H9 (cell line): ENCODE measurements at regions not wholly inside any gene's neighbourhood (a gene's known extent, or its start where the extent isn't known, plus 50 kb on each side); places are given as distances from the start of the nearest gene placed in this dataset.

Experiments
- DNase-seq: peaks from one replicate; pipeline ENCODE4 v3.0.0-alpha.2; 2017
- H2AFZ ChIP-seq: one replicate; pipeline ENCODE4 v1.6.1; 2013; ENCODE audit warnings: mild to moderate bottlenecking, low read length, control low read depth, moderate library complexity
- H2AK5ac ChIP-seq: 2 replicates; pipeline ENCODE4 v1.6.1; 2013; ENCODE audit warnings: low read length, control low read depth, mixed read lengths; ENCODE audit not compliant: insufficient read length
- H2BK120ac ChIP-seq: one replicate; pipeline ENCODE4 v1.6.1; 2013; ENCODE audit warnings: low read depth, mild to moderate bottlenecking, low read length, control low read depth, inconsistent platforms; ENCODE audit not compliant: poor library complexity, severe bottlenecking
- H2BK12ac ChIP-seq: 2 replicates; pipeline ENCODE4 v1.6.1; 2013; ENCODE audit warnings: low read length, control low read depth, mixed read lengths, low read depth; ENCODE audit not compliant: insufficient read length
- H2BK15ac ChIP-seq: 2 replicates; pipeline ENCODE4 v1.6.1; 2013; ENCODE audit warnings: low read depth, low read length, control low read depth
- H2BK20ac ChIP-seq: one replicate; pipeline ENCODE4 v1.6.1; 2013; ENCODE audit warnings: low read depth, mild to moderate bottlenecking, low read length, control low read depth, inconsistent platforms; ENCODE audit not compliant: poor library complexity, severe bottlenecking
- H2BK5ac ChIP-seq: 2 replicates; pipeline ENCODE4 v1.6.1; 2013; ENCODE audit warnings: low read length, control low read depth, mixed read lengths; ENCODE audit not compliant: insufficient read length
- H3K14ac ChIP-seq: 2 replicates; pipeline ENCODE4 v1.6.1; 2013; ENCODE audit warnings: low read length, control low read depth; ENCODE audit not compliant: insufficient read depth
- H3K18ac ChIP-seq: 2 replicates; pipeline ENCODE4 v1.6.1; 2013; ENCODE audit warnings: low read depth, mild to moderate bottlenecking, mixed read lengths, low read length, control low read depth; ENCODE audit not compliant: insufficient read length
- H3K23ac ChIP-seq: 2 replicates; pipeline ENCODE4 v1.6.1; 2013; ENCODE audit warnings: low read length, control low read depth, mixed read lengths, low read depth; ENCODE audit not compliant: insufficient read length
- H3K23me2 ChIP-seq: 2 replicates; pipeline ENCODE4 v1.6.1; 2013; ENCODE audit warnings: low read depth, mild to moderate bottlenecking, mixed read lengths, low read length, control low read depth; ENCODE audit not compliant: insufficient read length, poor library complexity, severe bottlenecking
- H3K27ac ChIP-seq: 2 replicates; pipeline ENCODE4 v1.5.1; 2013; ENCODE audit warnings: low read length, control low read depth, mixed read lengths, low read depth; ENCODE audit not compliant: insufficient read length
- H3K27me3 ChIP-seq: 2 replicates; pipeline ENCODE4 v1.6.1; 2013; ENCODE audit warnings: low read length, control low read depth, inconsistent platforms; ENCODE audit not compliant: insufficient read depth
- H3K4ac ChIP-seq: 2 replicates; pipeline ENCODE4 v1.6.1; 2013; ENCODE audit warnings: low read depth, mild to moderate bottlenecking, control low read depth, inconsistent platforms, low read length, moderate library complexity
- H3K4me1 ChIP-seq: 2 replicates; pipeline ENCODE4 v1.6.1; 2013; ENCODE audit warnings: low read length, control low read depth, inconsistent platforms; ENCODE audit not compliant: insufficient read depth
- H3K4me2 ChIP-seq: 2 replicates; pipeline ENCODE4 v1.6.1; 2013; ENCODE audit warnings: low read length, control low read depth, mixed read lengths; ENCODE audit not compliant: insufficient read length, insufficient read depth
- H3K56ac ChIP-seq: 2 replicates; pipeline ENCODE4 v1.6.1; 2013; ENCODE audit warnings: low read depth, mild to moderate bottlenecking, mixed read lengths, low read length, control low read depth; ENCODE audit not compliant: insufficient read length
- H3K79me1 ChIP-seq: 2 replicates; pipeline ENCODE4 v1.6.1; 2013; ENCODE audit warnings: low read depth, mild to moderate bottlenecking, moderate library complexity, low read length, control low read depth, inconsistent platforms; ENCODE audit not compliant: insufficient read depth, poor library complexity, severe bottlenecking
- H3K79me2 ChIP-seq: 2 replicates; pipeline ENCODE4 v1.6.1; 2013; ENCODE audit warnings: low read length, control low read depth, inconsistent platforms; ENCODE audit not compliant: insufficient read depth
- H3K9ac ChIP-seq: 2 replicates; pipeline ENCODE4 v1.6.1; 2013; ENCODE audit warnings: low read length, control low read depth, mixed read lengths; ENCODE audit not compliant: insufficient read length; ENCODE audit errors: extremely low read depth
- H3K9me3 ChIP-seq: one replicate; pipeline ENCODE4 v1.6.1; 2013; ENCODE audit warnings: low read depth, low read length, inconsistent platforms; ENCODE audit not compliant: control insufficient read depth
- H3T11ph ChIP-seq: one replicate; pipeline ENCODE4 v1.6.1; 2013; ENCODE audit warnings: mild to moderate bottlenecking, low read length, control low read depth, inconsistent platforms
- H4K20me1 ChIP-seq: one replicate; pipeline ENCODE4 v1.6.1; 2013; ENCODE audit not compliant: control insufficient read depth, insufficient read length, insufficient read depth
- H4K5ac ChIP-seq: 2 replicates; pipeline ENCODE4 v1.6.1; 2013; ENCODE audit warnings: low read depth, mild to moderate bottlenecking, mixed read lengths, low read length, control low read depth; ENCODE audit not compliant: insufficient read length
- H4K8ac ChIP-seq: replicated peaks from 2 replicates; pipeline ENCODE4 v1.6.1; 2013; ENCODE audit warnings: low read length, control low read depth, mixed read lengths, low read depth; ENCODE audit not compliant: insufficient read length
- H4K91ac ChIP-seq: 2 replicates; pipeline ENCODE4 v1.6.1; 2013; ENCODE audit warnings: low read depth, mild to moderate bottlenecking, moderate library complexity, mixed read lengths, low read length, control low read depth; ENCODE audit not compliant: insufficient read length
- H3K27ac Mint-ChIP-seq, 3 experiments: 2 replicates in 2 of 3; 3 replicates in 1 of 3; pipeline ENCODE4 v1.8.0; 2020 to 2021; ENCODE audit warnings: mixed read lengths in 3 of 3, mild to moderate bottlenecking in 1 of 3, moderate library complexity in 1 of 3
- H3K27me3 Mint-ChIP-seq: 2 replicates; pipeline ENCODE4 v1.8.0; 2021; ENCODE audit warnings: low read depth, mild to moderate bottlenecking, moderate library complexity, mixed read lengths
- H3K36me3 Mint-ChIP-seq, 3 experiments: 2 replicates in 2 of 3; 3 replicates in 1 of 3; pipeline ENCODE4 v1.8.0; 2020 to 2021; ENCODE audit warnings: low read depth in 3 of 3, mixed read lengths in 3 of 3; ENCODE audit not compliant: insufficient read depth in 1 of 3
- H3K4me1 Mint-ChIP-seq, 2 experiments: 2 replicates each; pipeline ENCODE4 v1.8.0; 2020; ENCODE audit warnings: mixed read lengths in 2 of 2
- H3K4me3 Mint-ChIP-seq, 2 experiments: 2 replicates in 1 of 2; 3 replicates in 1 of 2; pipeline ENCODE4 v1.8.0; 2020 to 2021; ENCODE audit warnings: mild to moderate bottlenecking in 2 of 2, mixed read lengths in 2 of 2, moderate library complexity in 1 of 2
- H3K9me3 Mint-ChIP-seq, 2 experiments: 2 replicates in 1 of 2; 3 replicates in 1 of 2; pipeline ENCODE4 v1.8.0; 2020; ENCODE audit warnings: mild to moderate bottlenecking in 2 of 2, mixed read lengths in 2 of 2, moderate library complexity in 1 of 2
- WGBS: extraction: QIAGEN DNeasy Blood & Tissue Kit; methylation state at CpG from one replicate; pipeline ENCODE4 v1.1.7; 2013; ENCODE audit warnings: missing lambda C conversion rate, low lambda C conversion rate, mixed read lengths; ENCODE audit not compliant: insufficient read length; ENCODE audit errors: extremely low coverage; 5-methylcytosine and 5-hydroxymethylcytosine counted together
- TF ChIP-seq, protein P1 (sequence below): fragments of 200-600 bp; sonication (generic); conservative IDR thresholded peaks from 3 replicates; pipeline ENCODE4 v1.8.0; 2021; ENCODE audit warnings: antibody characterized with exemption, mild to moderate bottlenecking

DNA sequence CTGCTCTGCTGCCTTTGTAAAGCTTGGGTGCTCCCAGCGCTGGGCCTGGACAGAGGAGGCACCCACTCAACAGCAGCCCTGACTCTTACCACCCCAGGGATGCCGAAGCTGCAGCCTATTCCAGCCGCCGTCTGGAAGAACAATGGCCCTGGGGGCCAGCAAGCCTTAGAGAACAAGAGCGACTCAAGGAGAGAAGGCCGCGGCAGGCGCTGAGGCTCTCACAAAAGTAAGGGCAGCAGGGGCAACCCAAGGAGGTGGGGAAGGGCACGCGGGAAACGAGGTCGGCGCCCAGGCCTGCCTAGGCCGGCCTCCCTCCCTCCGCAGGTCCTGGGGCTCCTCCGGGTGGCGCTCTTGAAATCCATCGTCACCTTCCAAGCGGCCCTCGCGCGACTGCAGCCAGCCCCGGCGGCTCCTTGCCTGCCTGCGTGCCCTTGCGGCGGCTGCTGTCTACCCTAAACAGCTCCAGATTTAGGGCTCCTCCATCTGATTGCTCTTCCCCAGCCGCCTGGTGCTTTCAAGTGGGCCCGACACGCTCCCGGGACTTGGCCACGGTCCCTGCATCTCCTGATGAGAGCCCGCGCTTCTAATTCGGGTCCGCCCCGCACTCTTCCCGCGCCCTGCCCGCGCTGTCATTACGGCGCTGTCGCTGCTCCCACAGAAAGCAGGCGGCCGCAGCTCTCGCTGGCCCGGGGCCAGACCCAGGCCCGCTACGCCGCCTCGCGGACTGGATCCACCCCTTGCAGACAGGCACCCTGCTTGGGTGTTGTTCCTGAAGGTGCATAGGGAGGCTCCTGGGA lies 213.3 kb downstream of the SEMA6A start:
- Histone ChIP-seq H2BK15ac (no peak overlapping the region), H3K79me1 (no peaks in the 10 kb centered on the region), H3K4ac (no peak overlapping the region), H2BK120ac (no peak overlapping the region), H4K91ac (no peak overlapping the region), H3K23me2 (peaks cover 7% of the 10 kb centered on the region), H3K56ac (no peak overlapping the region), H3K23ac (no peak overlapping the region), H2BK20ac (no peak overlapping the region), H4K8ac (no peak overlapping the region), H2AK5ac (no peak overlapping the region), H3K18ac (no peak overlapping the region), H2BK5ac (no peak overlapping the region), H3K27ac (no peak overlapping the region), H3K27me3 (no peaks in the 10 kb centered on the region), H2AFZ (no peak overlapping the region), H3K14ac (no peak overlapping the region), H3K4me1 (no peaks in the 10 kb centered on the region), H3K9ac (no peak overlapping the region), H3K9me3 (no peaks in the 10 kb centered on the region), H2BK12ac (no peak overlapping the region), H3K4me2 (peak overlapping the region; percentile 25), H4K20me1 (no peaks in the 10 kb centered on the region), H3K79me2 (no peaks in the 10 kb centered on the region), H4K5ac (no peak overlapping the region), H3T11ph (no peak overlapping the region)
- H3K36me3 Mint-ChIP-seq: no peaks in the 10 kb centered on the region
- TF ChIP-seq, protein P1, sequence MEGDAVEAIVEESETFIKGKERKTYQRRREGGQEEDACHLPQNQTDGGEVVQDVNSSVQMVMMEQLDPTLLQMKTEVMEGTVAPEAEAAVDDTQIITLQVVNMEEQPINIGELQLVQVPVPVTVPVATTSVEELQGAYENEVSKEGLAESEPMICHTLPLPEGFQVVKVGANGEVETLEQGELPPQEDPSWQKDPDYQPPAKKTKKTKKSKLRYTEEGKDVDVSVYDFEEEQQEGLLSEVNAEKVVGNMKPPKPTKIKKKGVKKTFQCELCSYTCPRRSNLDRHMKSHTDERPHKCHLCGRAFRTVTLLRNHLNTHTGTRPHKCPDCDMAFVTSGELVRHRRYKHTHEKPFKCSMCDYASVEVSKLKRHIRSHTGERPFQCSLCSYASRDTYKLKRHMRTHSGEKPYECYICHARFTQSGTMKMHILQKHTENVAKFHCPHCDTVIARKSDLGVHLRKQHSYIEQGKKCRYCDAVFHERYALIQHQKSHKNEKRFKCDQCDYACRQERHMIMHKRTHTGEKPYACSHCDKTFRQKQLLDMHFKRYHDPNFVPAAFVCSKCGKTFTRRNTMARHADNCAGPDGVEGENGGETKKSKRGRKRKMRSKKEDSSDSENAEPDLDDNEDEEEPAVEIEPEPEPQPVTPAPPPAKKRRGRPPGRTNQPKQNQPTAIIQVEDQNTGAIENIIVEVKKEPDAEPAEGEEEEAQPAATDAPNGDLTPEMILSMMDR: peak; percentile 56
- H3K9me3 Mint-ChIP-seq: no peaks in the 10 kb centered on the region
- peak overlapping the region in 2 of 3 experiments; percentile 41 to 87; a peak in 1 of 7 replicates for H3K27ac Mint-ChIP-seq
- DNase-seq: peak; percentile 87
- peak overlapping the region; percentile 73 to 79 for H3K4me3 Mint-ChIP-seq
- WGBS: no CpG with 5 or more reads among the region's 53 CpGs
- H3K27me3 Mint-ChIP-seq: peaks cover 19% of the 10 kb centered on the region
- peaks cover 7 to 10% of the 10 kb centered on the region in 2 experiments; a peak in 2 of 4 replicates for H3K4me1 Mint-ChIP-seq
